H1 (cell line): ENCODE measurements at regions not wholly inside any gene's neighbourhood (a gene's known extent, or its start where the extent isn't known, plus 50 kb on each side); places are given as distances from the start of the nearest gene placed in this dataset.
"Not testable (repeated sequence)": the region's sequence is repeated elsewhere in the genome, so short reads cannot be mapped to it uniquely, and the experiment has no call there.

ENCODE experiments used
- CTCF ChIA-PET: fragments of 300-600 bp; sonication (Branson Sonifier 250); formaldehyde crosslinking; loops from one replicate; lab custom pipeline; 2021; ENCODE audit not compliant: partially characterized antibody; lab: Charles Lee
- POLR2A ChIA-PET: fragments of 300-600 bp; sonication (Branson Sonifier 250); formaldehyde crosslinking; loops from one replicate; lab custom pipeline; 2021; ENCODE audit warnings: inconsistent platforms; ENCODE audit not compliant: partially characterized antibody; lab: Charles Lee
- DNase-seq, 2 experiments: peaks; one replicate each; pipeline versions ENCODE4 v3.0.0 to v3.0.0-alpha.2; 2010 to 2022; ENCODE audit warnings: low spot score in 2 of 2, low read depth in 1 of 2, mixed read lengths in 1 of 2
- FAIRE-seq: peaks from 2 replicates; lab custom pipeline; 2011; peaks lifted over from hg19 to GRCh38; lab: Jason Lieb, UNC
- H2AFZ ChIP-seq: 2 replicates; pipeline ENCODE4 v1.8.1; 2012; ENCODE audit warnings: low read length, inconsistent platforms
- H2AK5ac ChIP-seq: 2 replicates; pipeline ENCODE4 v1.6.1; 2013; ENCODE audit warnings: low read depth, low read length
- H2BK120ac ChIP-seq: replicated peaks from 2 replicates; pipeline ENCODE3; 2013; ENCODE audit warnings: low read depth, low read length, inconsistent platforms
- H2BK12ac ChIP-seq: 2 replicates; pipeline ENCODE4 v1.6.1; 2013; ENCODE audit warnings: low read depth, low read length
- H2BK15ac ChIP-seq: 2 replicates; pipeline ENCODE4 v1.6.1; 2013; ENCODE audit warnings: low read length
- H2BK20ac ChIP-seq: 2 replicates; pipeline ENCODE4 v1.6.1; 2013; ENCODE audit warnings: low read length
- H2BK5ac ChIP-seq: 2 replicates; pipeline ENCODE4 v1.6.1; 2013; ENCODE audit warnings: low read depth, low read length
- H3K14ac ChIP-seq: 2 replicates; pipeline ENCODE4 v1.6.1; 2013; ENCODE audit warnings: inconsistent platforms; ENCODE audit not compliant: insufficient read length
- H3K18ac ChIP-seq: 2 replicates; pipeline ENCODE4 v1.6.1; 2013; ENCODE audit warnings: low read length; ENCODE audit errors: extremely low read depth
- H3K23ac ChIP-seq: 2 replicates; pipeline ENCODE4 v1.6.1; 2013; ENCODE audit warnings: inconsistent platforms; ENCODE audit not compliant: insufficient read length
- H3K23me2 ChIP-seq: 2 replicates; pipeline ENCODE4 v1.6.1; 2013; ENCODE audit warnings: low read depth, low read length
- H3K27ac ChIP-seq: 2 replicates; pipeline ENCODE4 v1.6.1; 2011; ENCODE audit warnings: low read depth, low read length, inconsistent platforms
- H3K27me3 ChIP-seq, 4 experiments: replicated peaks in 1 of 4; 1 replicate in 1 of 4; 2 replicates in 3 of 4; pipeline versions ENCODE4 v1.6.1 to v1.8.1; 2011 to 2013; ENCODE audit warnings: low read length in 3 of 4, mild to moderate bottlenecking in 3 of 4, inconsistent platforms in 2 of 4, mixed read lengths in 2 of 4, moderate library complexity in 1 of 4; ENCODE audit not compliant: control insufficient read depth in 3 of 4, insufficient read depth in 3 of 4; ENCODE audit errors: extremely low read depth in 1 of 4
- H3K36me3 ChIP-seq, 4 experiments: 2 replicates each; pipeline versions ENCODE4 v1.6.1 to v1.8.1; 2011 to 2013; ENCODE audit warnings: mild to moderate bottlenecking in 4 of 4, low read length in 3 of 4, moderate library complexity in 2 of 4, control low read depth in 1 of 4, inconsistent platforms in 1 of 4; ENCODE audit not compliant: insufficient read depth in 4 of 4, control insufficient read depth in 2 of 4
- H3K4ac ChIP-seq: replicated peaks from 2 replicates; pipeline ENCODE3; 2013; ENCODE audit warnings: low read length, low read depth, mixed read lengths, inconsistent platforms; ENCODE audit not compliant: insufficient read length
- H3K4me1 ChIP-seq, 4 experiments: replicated peaks in 1 of 4; 1 replicate in 1 of 4; 2 replicates in 3 of 4; pipeline versions ENCODE4 v1.6.1 to v1.8.1; 2011 to 2013; ENCODE audit warnings: low read length in 3 of 4, inconsistent platforms in 2 of 4, mixed read lengths in 1 of 4; ENCODE audit not compliant: insufficient read depth in 4 of 4, control insufficient read depth in 3 of 4
- H3K4me2 ChIP-seq, 2 experiments: 2 replicates each; pipeline versions ENCODE4 v1.6.1 to v1.8.1; 2011 to 2013; ENCODE audit warnings: low read depth in 2 of 2, low read length in 2 of 2, control low read depth in 1 of 2, inconsistent platforms in 1 of 2, mild to moderate bottlenecking in 1 of 2; ENCODE audit not compliant: insufficient read depth in 1 of 2
- H3K4me3 ChIP-seq, 4 experiments: fragments of 200-600, 300-600 bp in 1 of 4; sonication (generic), shearing (Covaris generic), sonication (Bioruptor Twin) in 1 of 4; 2 replicates each; pipeline versions ENCODE4 v1.5.1 to v1.8.1; 2011 to 2016; ENCODE audit warnings: low read length in 4 of 4, low read depth in 3 of 4, control low read depth in 2 of 4, inconsistent platforms in 2 of 4, mild to moderate bottlenecking in 2 of 4, mixed read lengths in 1 of 4, moderate library complexity in 1 of 4; ENCODE audit not compliant: insufficient read depth in 2 of 4; ENCODE audit errors: extremely low read depth in 1 of 4
- H3K56ac ChIP-seq: replicated peaks from 2 replicates; pipeline ENCODE3; 2013; ENCODE audit warnings: low read depth, mild to moderate bottlenecking, mixed read lengths, low read length, inconsistent platforms; ENCODE audit not compliant: insufficient read length
- H3K79me1 ChIP-seq: 2 replicates; pipeline ENCODE4 v1.6.1; 2013; ENCODE audit warnings: low read depth, low read length, control low read depth
- H3K79me2 ChIP-seq, 2 experiments: 2 replicates each; pipeline versions ENCODE4 v1.6.1 to v1.8.1; 2012 to 2013; ENCODE audit warnings: low read length in 2 of 2, mild to moderate bottlenecking in 2 of 2, inconsistent platforms in 1 of 2; ENCODE audit not compliant: insufficient read depth in 2 of 2, control insufficient read depth in 1 of 2
- H3K9ac ChIP-seq, 4 experiments: replicated peaks in 1 of 4; 1 replicate in 1 of 4; 2 replicates in 3 of 4; pipeline versions ENCODE4 v1.6.1 to v1.8.1; 2011 to 2013; ENCODE audit warnings: low read depth in 3 of 4, low read length in 3 of 4, control low read depth in 2 of 4, mild to moderate bottlenecking in 2 of 4, moderate library complexity in 2 of 4, inconsistent platforms in 1 of 4; ENCODE audit errors: extremely low read depth in 1 of 4
- H3K9me3 ChIP-seq, 2 experiments: 2 replicates each; pipeline versions ENCODE4 v1.6.1 to v1.8.1; 2012 to 2013; ENCODE audit warnings: mild to moderate bottlenecking in 2 of 2, moderate library complexity in 2 of 2, control low read depth in 1 of 2, inconsistent platforms in 1 of 2, low read depth in 1 of 2, low read length in 1 of 2, mixed read lengths in 1 of 2; ENCODE audit not compliant: insufficient read depth in 2 of 2
- H4K20me1 ChIP-seq, 2 experiments: replicated peaks in 1 of 2; 2 replicates each; pipeline versions ENCODE3 to v1.8.1; 2011 to 2013; ENCODE audit warnings: inconsistent platforms in 2 of 2, low read length in 2 of 2, mild to moderate bottlenecking in 1 of 2; ENCODE audit not compliant: insufficient read depth in 2 of 2, control insufficient read depth in 1 of 2
- H4K5ac ChIP-seq: 2 replicates; pipeline ENCODE4 v1.6.1; 2013; ENCODE audit warnings: low read length, low read depth, mixed read lengths, inconsistent platforms; ENCODE audit not compliant: insufficient read length
- H4K8ac ChIP-seq: 2 replicates; pipeline ENCODE4 v1.8.0; 2013; ENCODE audit warnings: mild to moderate bottlenecking, moderate library complexity, low read length, inconsistent platforms; ENCODE audit not compliant: insufficient read depth; ENCODE audit errors: extremely low read depth
- H4K91ac ChIP-seq: replicated peaks from 2 replicates; pipeline ENCODE3; 2013; ENCODE audit warnings: low read length, mixed read lengths, inconsistent platforms; ENCODE audit not compliant: insufficient read length
- WGBS, 2 experiments: shearing (Covaris generic) in 1 of 2; methylation state at CpG; one replicate each; pipeline versions ENCODE4 v1.1.6 to v1.1.7; 2013 to 2015; ENCODE audit warnings: low lambda C conversion rate in 2 of 2, mixed read lengths in 2 of 2, inconsistent platforms in 1 of 2, low coverage in 1 of 2, missing lambda C conversion rate in 1 of 2; ENCODE audit not compliant: insufficient replicate concordance in 2 of 2, insufficient coverage in 1 of 2, insufficient read length in 1 of 2; ENCODE audit errors: extremely low coverage in 1 of 2, missing lambda C conversion rate in 1 of 2; 5-methylcytosine and 5-hydroxymethylcytosine counted together

DNA sequence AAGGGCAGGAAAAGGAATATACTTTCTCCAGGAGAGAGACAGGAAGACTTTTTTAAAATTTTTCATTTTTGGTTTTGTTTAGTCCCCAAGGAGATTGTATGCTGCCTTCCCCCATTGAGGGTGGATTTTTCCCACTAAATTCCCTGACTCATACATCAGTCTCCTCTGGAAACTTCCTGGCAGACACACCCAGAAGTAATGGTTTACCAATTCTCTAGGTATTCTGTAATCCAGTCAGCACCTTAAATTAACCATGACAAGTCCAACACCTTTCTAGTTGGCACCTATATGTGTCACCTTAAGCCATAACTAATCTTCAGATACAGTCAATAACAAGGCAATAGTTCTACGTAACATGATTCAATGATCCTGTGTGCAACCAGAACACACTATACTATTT is 373.6 kb upstream of the NPAP1 start:
- H3K4me1 ChIP-seq, H3K18ac ChIP-seq, H3K9ac ChIP-seq, CTCF ChIA-PET, H3K4ac ChIP-seq, H3K14ac ChIP-seq, H3K4me2 ChIP-seq, H3K23me2 ChIP-seq, H3K56ac ChIP-seq, H3K27ac ChIP-seq, H4K5ac ChIP-seq, H3K9me3 ChIP-seq, H3K79me2 ChIP-seq, H3K4me3 ChIP-seq, H2AFZ ChIP-seq, H3K36me3 ChIP-seq, H2BK120ac ChIP-seq, H2BK12ac ChIP-seq, H3K23ac ChIP-seq, H4K8ac ChIP-seq, H4K91ac ChIP-seq, H2BK5ac ChIP-seq, H3K79me1 ChIP-seq, H4K20me1 ChIP-seq, H2BK20ac ChIP-seq, DNase-seq, H3K27me3 ChIP-seq, H2AK5ac ChIP-seq, POLR2A ChIA-PET, H2BK15ac ChIP-seq: not testable (repeated sequence)
- FAIRE-seq, result peak; percentile 36
- WGBS, 2 experiments, result 88% methylated on average over 1 of the region's 1 CpG; no CpG with 5 or more reads in 1 of the 2 experiments

DNA sequence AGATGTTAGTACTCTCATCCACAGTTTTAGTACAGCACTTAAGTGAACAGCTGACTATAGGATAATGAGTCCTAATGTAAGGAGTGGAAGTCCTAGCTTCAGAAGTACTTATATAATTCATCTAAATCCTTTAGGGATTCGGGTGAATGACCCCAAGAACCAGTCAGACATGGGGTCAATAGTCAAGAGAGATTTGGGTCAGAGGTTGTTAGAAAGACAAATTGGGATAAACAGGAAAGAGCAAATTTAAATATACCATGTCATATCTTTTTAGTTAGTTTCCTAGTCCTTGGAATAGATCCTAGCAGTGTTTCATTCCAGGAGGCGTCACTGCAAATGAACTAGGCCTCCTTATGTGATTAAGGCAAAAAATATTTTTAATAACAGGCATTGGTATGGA is 370.8 kb upstream of the NPAP1 start:
- H3K4me1 ChIP-seq, H2AFZ ChIP-seq, H3K23ac ChIP-seq, H3K14ac ChIP-seq, H3K18ac ChIP-seq, H2BK12ac ChIP-seq, H2BK15ac ChIP-seq, H3K4me3 ChIP-seq, DNase-seq, H4K91ac ChIP-seq, CTCF ChIA-PET, H3K4ac ChIP-seq, H4K8ac ChIP-seq, H4K5ac ChIP-seq, H2BK20ac ChIP-seq, H2BK120ac ChIP-seq, H2BK5ac ChIP-seq, H3K9ac ChIP-seq, POLR2A ChIA-PET, H2AK5ac ChIP-seq, H3K27me3 ChIP-seq, H4K20me1 ChIP-seq, H3K23me2 ChIP-seq, H3K56ac ChIP-seq, H3K79me2 ChIP-seq, FAIRE-seq, H3K9me3 ChIP-seq, H3K36me3 ChIP-seq, H3K27ac ChIP-seq, H3K79me1 ChIP-seq, H3K4me2 ChIP-seq: not testable (repeated sequence)
- 64% methylated on average over 2 of the region's 2 CpGs; no CpG with 5 or more reads in 1 of the 2 experiments for WGBS, 2 experiments
